ENCODE measurements at regions not wholly inside any gene's neighbourhood (a gene's known extent, or its start where the extent isn't known, plus 50 kb on each side); places are given as distances from the start of the nearest gene placed in this dataset.

- no peaks in the 10 kb centered on the region for H3K27me3 ChIP-seq (replicated peaks; ENCODE audit: insufficient read depth)
- H3K9ac ChIP-seq, result no peak overlapping the region
- H3K27ac ChIP-seq, result no peak overlapping the region
- no peak overlapping the region for H3K4me3 ChIP-seq
- H3K4me1 ChIP-seq (ENCODE audit: insufficient read depth), result peaks cover 4% of the 10 kb centered on the region; the same call in 1 of the 2 replicates
- no peak overlapping the region for H2AFZ ChIP-seq
- H3K36me3 ChIP-seq (ENCODE audit: low read depth), result no peaks in the 10 kb centered on the region
- no peak for DNase-seq
- H3K9me3 ChIP-seq (ENCODE audit: low read depth), result no peaks in the 10 kb centered on the region
- in situ Hi-C loops (cut with MboI), result no loop called here
- H4K20me1 ChIP-seq (ENCODE audit: insufficient read depth), result no peaks in the 10 kb centered on the region
- 75 to 95% methylated on average over 1 of the region's 1 CpG for WGBS, 2 experiments (ENCODE audit: low coverage in 1 of 2, low lambda C conversion rate in 2 of 2, missing lambda C conversion rate in 2 of 2)
- no peak overlapping the region for H3K4me2 ChIP-seq (ENCODE audit: unreplicated experiment)
- no peaks in the 10 kb centered on the region for H3K9me2 ChIP-seq (ENCODE audit: insufficient read depth)
- no peak for TF ChIP-seq EZH2phosphoT487 (IDR thresholded peaks at IDR 0.05; ENCODE audit: insufficient read depth, low read depth)
- no peak for TF ChIP-seq EZH2 (IDR thresholded peaks at IDR 0.05; ENCODE audit: insufficient read depth, poor library complexity, severe bottlenecking)
- no peaks in the 10 kb centered on the region for H3K79me2 ChIP-seq (ENCODE audit: insufficient read depth)
- no peaks in the 10 kb centered on the region for H3F3A ChIP-seq (ENCODE audit: insufficient read depth)
Observed at GRCh38 chr21:25494804-25495203, 112.5 kb downstream of the MRPL39 start.

- Histone ChIP-seq H3K9ac (no peak overlapping the region), H2AFZ (no peak overlapping the region), H3K79me2 (ENCODE audit: insufficient read depth) (no peaks in the 10 kb centered on the region), H3K4me3 (no peak overlapping the region), H3K9me2 (ENCODE audit: insufficient read depth) (no peaks in the 10 kb centered on the region), H3K27me3 (replicated peaks; ENCODE audit: insufficient read depth) (no peaks in the 10 kb centered on the region), H3F3A (ENCODE audit: insufficient read depth) (no peaks in the 10 kb centered on the region), H3K27ac (no peak overlapping the region), H3K9me3 (ENCODE audit: low read depth) (no peaks in the 10 kb centered on the region), H3K4me2 (ENCODE audit: unreplicated experiment) (no peak overlapping the region), H3K36me3 (ENCODE audit: low read depth) (no peaks in the 10 kb centered on the region), H3K4me1 (ENCODE audit: insufficient read depth) (peaks cover 4% of the 10 kb centered on the region; the same call in 1 of the 2 replicates), H4K20me1 (ENCODE audit: insufficient read depth) (no peaks in the 10 kb centered on the region)
- DNase-seq, result no peak
- TF ChIP-seq EZH2 (IDR thresholded peaks at IDR 0.05; ENCODE audit: insufficient read depth, poor library complexity, severe bottlenecking) (no peak), EZH2phosphoT487 (IDR thresholded peaks at IDR 0.05; ENCODE audit: insufficient read depth, low read depth) (no peak)
- WGBS, 2 experiments (ENCODE audit: low coverage in 1 of 2, low lambda C conversion rate in 2 of 2, missing lambda C conversion rate in 2 of 2), result 71 to 75% methylated on average over 2 of the region's 2 CpGs
- in situ Hi-C loops (cut with MboI), result no loop called here
Observed at GRCh38 chr21:25493722-25494121, 113.6 kb downstream of the MRPL39 start.

- no peaks in the 10 kb centered on the region for H3K27me3 ChIP-seq (replicated peaks; ENCODE audit: insufficient read depth)
- 60 to 64% methylated on average over 5 of the region's 5 CpGs for WGBS, 2 experiments (ENCODE audit: low coverage in 1 of 2, low lambda C conversion rate in 2 of 2, missing lambda C conversion rate in 2 of 2)
Observed at GRCh38 chr21:25491267-25491666, 116.0 kb downstream of the MRPL39 start.

GRCh38 chr21:25490742-25491141 is 116.5 kb downstream of the MRPL39 start:
- Histone ChIP-seq H3K36me3 (ENCODE audit: low read depth) (no peaks in the 10 kb centered on the region), H3K4me2 (ENCODE audit: unreplicated experiment) (no peak overlapping the region), H3K4me3 (no peak overlapping the region), H4K20me1 (ENCODE audit: insufficient read depth) (no peaks in the 10 kb centered on the region), H3K79me2 (ENCODE audit: insufficient read depth) (no peaks in the 10 kb centered on the region), H3K9me2 (ENCODE audit: insufficient read depth) (no peaks in the 10 kb centered on the region), H3K9ac (no peak overlapping the region), H3K27me3 (replicated peaks; ENCODE audit: insufficient read depth) (no peaks in the 10 kb centered on the region), H3F3A (ENCODE audit: insufficient read depth) (no peaks in the 10 kb centered on the region), H3K27ac (no peak overlapping the region), H2AFZ (no peak overlapping the region), H3K9me3 (ENCODE audit: low read depth) (no peaks in the 10 kb centered on the region), H3K4me1 (ENCODE audit: insufficient read depth) (no peaks in the 10 kb centered on the region)
- peak; percentile 5 for DNase-seq
- in situ Hi-C loops (cut with MboI), result no loop called here
- TF ChIP-seq EZH2 (IDR thresholded peaks at IDR 0.05; ENCODE audit: insufficient read depth, poor library complexity, severe bottlenecking) (no peak), EZH2phosphoT487 (IDR thresholded peaks at IDR 0.05; ENCODE audit: insufficient read depth, low read depth) (no peak)

More at GRCh38 chr21:25491267-25491666, 116.0 kb downstream of the MRPL39 start:
- Histone ChIP-seq H4K20me1 (ENCODE audit: insufficient read depth) (no peaks in the 10 kb centered on the region), H3K9me3 (ENCODE audit: low read depth) (no peaks in the 10 kb centered on the region), H2AFZ (no peak overlapping the region), H3K4me2 (ENCODE audit: unreplicated experiment) (no peak overlapping the region), H3K4me1 (ENCODE audit: insufficient read depth) (no peaks in the 10 kb centered on the region), H3K79me2 (ENCODE audit: insufficient read depth) (no peaks in the 10 kb centered on the region), H3F3A (ENCODE audit: insufficient read depth) (no peaks in the 10 kb centered on the region), H3K9ac (no peak overlapping the region), H3K4me3 (no peak overlapping the region), H3K27ac (no peak overlapping the region), H3K9me2 (ENCODE audit: insufficient read depth) (no peaks in the 10 kb centered on the region), H3K36me3 (ENCODE audit: low read depth) (no peaks in the 10 kb centered on the region)
- in situ Hi-C loops (cut with MboI), result no loop called here
- TF ChIP-seq EZH2phosphoT487 (IDR thresholded peaks at IDR 0.05; ENCODE audit: insufficient read depth, low read depth), result no peak
- no peak for TF ChIP-seq EZH2 (IDR thresholded peaks at IDR 0.05; ENCODE audit: insufficient read depth, poor library complexity, severe bottlenecking)
- no peak for DNase-seq

- 17 to 24% methylated on average over 3 of the region's 3 CpGs for WGBS, 2 experiments (ENCODE audit: low coverage in 1 of 2, low lambda C conversion rate in 2 of 2, missing lambda C conversion rate in 2 of 2)
- Histone ChIP-seq H3K36me3 (ENCODE audit: low read depth) (no peaks in the 10 kb centered on the region), H3F3A (ENCODE audit: insufficient read depth) (no peaks in the 10 kb centered on the region), H3K9me2 (ENCODE audit: insufficient read depth) (no peaks in the 10 kb centered on the region), H3K4me1 (ENCODE audit: insufficient read depth) (no peaks in the 10 kb centered on the region), H3K27ac (no peak overlapping the region), H3K4me3 (no peak overlapping the region), H4K20me1 (ENCODE audit: insufficient read depth) (no peaks in the 10 kb centered on the region), H3K27me3 (replicated peaks; ENCODE audit: insufficient read depth) (no peaks in the 10 kb centered on the region), H3K4me2 (ENCODE audit: unreplicated experiment) (no peak overlapping the region), H3K9me3 (ENCODE audit: low read depth) (no peaks in the 10 kb centered on the region), H2AFZ (no peak overlapping the region), H3K9ac (no peak overlapping the region), H3K79me2 (ENCODE audit: insufficient read depth) (no peaks in the 10 kb centered on the region)
- TF ChIP-seq EZH2phosphoT487 (IDR thresholded peaks at IDR 0.05; ENCODE audit: insufficient read depth, low read depth), result no peak
- TF ChIP-seq EZH2 (IDR thresholded peaks at IDR 0.05; ENCODE audit: insufficient read depth, poor library complexity, severe bottlenecking), result no peak
- in situ Hi-C loops (cut with MboI), result no loop called here
- no peak for DNase-seq
Observed at GRCh38 chr21:25489673-25490072, 117.6 kb downstream of the MRPL39 start.

All from GM23248 (cell line).